Stimulated activated CD4-positive, alpha-beta T cell treated with anti-CD3 and anti-CD28 coated beads, Interleukin-4, amount 100 ng/mL, for 48 hours (primary cell): ENCODE measurements at regions not wholly inside any gene's neighbourhood (a gene's known extent, or its start where the extent isn't known, plus 50 kb on each side); places are given as distances from the start of the nearest gene placed in this dataset.
"Not testable (repeated sequence)": the region's sequence is repeated elsewhere in the genome, so short reads cannot be mapped to it uniquely, and the experiment has no call there.

Experiments used
- DNase-seq, 2 donors: peaks; one replicate each; pipeline ENCODE4 v3.0.0-alpha.2; 2020; ENCODE audit warnings: low read depth in 2 of 2

GRCh38 chr10:27345455-27345920 is 104.9 kb upstream of the ACBD5 start:
- DNase-seq, result no peak

DNA sequence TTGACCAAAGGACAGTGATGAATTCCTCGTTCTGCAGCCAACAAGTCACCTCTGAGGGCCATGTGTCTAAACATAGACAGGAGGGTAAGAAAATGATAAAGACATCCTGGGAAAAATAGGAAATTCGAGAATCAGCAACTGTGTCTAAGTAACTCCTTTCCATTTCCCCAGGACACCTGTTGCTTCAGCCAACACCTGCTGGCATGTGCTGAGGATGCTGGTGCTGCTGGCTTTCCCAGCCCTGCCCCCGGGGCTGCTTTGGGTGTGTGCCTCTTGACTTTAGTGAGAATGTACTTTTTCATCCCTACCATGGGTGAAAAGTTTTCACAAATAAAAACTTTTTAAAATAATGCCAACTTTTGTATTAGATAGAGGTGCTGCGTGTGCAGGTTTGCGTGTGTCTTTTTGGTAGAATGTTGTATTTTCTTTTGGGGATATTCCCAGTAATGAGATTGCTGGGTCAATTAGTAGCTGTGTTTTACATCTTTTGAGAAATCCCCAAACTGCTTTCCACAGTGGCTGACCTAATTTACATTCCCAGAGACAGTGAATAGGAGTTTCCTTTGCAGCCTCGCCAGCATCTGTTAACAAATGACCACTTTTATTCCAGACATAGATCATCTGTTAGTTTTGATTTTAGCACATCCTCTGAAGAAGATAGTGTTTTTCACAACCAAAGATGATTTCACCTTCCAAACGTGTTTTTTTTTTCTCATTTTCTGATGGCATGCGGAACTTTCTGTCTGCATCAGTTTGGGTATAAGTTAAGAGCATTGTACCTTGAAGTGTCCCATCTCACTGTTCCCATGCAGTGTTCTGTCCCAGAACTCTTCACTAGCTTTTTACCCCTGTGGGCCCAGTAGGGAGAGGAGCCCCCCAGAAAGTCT is 104.2 kb upstream of the ACBD5 start:
- DNase-seq, result no peak

- DNase-seq, result no peak
Measured at GRCh38 chr10:27341001-27341400, 100.4 kb upstream of the ACBD5 start.

DNA sequence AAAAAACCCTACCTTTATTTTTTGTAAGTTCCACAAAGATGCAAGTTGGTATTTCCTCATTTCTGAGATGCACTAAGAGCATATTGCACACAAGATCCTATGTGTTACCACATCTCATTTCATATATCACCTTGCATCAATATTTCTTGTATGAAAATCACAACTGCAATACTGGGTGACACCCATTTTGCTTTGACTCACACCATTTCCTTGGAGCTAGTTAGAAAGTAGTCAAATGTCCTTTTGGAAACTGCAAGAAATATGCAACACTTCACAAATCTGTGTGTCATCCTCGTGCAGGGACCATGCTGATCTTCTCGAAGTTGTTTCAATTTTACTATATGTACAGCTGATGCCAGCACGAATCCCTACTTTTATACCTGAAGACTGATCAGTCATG is 94.6 kb upstream of the ACBD5 start:
- DNase-seq, result not testable (repeated sequence)

DNA sequence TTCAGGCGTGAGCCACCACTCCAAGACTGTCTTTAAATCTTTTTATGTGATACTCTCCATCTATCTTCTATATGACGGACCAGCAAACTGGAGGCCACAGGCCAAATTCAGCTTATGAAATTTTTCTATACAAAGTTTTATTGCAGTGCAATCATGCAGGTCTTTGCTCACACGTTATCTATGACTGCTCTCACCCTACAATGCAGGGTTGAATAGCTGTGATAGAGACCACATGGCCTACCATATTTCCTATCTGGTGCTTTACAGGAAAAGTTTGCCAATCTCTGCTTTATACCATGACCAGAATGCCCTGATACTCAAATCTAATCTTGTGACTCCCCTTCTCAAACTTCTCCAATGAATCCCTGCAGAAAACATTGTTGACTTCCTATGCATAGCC is 89.5 kb upstream of the ACBD5 start:
- DNase-seq, result no peak

DNA sequence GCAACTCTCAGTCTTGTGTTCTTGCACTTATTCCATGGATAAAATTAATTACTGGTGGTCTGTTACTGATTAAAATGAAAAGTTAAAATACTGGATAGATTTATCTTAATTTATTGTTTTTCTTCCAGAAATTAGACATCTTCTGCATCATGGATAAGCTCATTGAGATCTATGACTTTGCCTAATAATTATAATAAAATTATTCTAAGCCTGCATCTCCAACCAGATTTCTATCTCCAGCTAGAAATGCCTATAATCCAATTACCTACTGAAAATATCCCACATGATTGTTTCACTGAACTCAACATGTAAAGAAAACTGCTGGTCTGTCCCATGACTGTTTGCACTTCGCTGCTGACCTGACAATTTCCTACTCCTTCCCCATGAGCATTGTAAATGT is 88.3 kb upstream of the ACBD5 start:
- DNase-seq, result no peak

- not testable (repeated sequence) for DNase-seq
Measured at GRCh38 chr10:27326748-27327147, 86.2 kb upstream of the ACBD5 start.

GRCh38 chr10:27319752-27320431 is 79.3 kb upstream of the ACBD5 start:
- DNase-seq, result peak; percentile 22 to 38

GRCh38 chr10:27319139-27319538 is 78.5 kb upstream of the ACBD5 start:
- DNase-seq, result not testable (repeated sequence)

GRCh38 chr10:27315082-27315481 is 74.5 kb upstream of the ACBD5 start:
- not testable (repeated sequence) for DNase-seq

- not testable (repeated sequence) for DNase-seq
Measured at GRCh38 chr10:27313586-27313985, 73.0 kb upstream of the ACBD5 start.

DNA sequence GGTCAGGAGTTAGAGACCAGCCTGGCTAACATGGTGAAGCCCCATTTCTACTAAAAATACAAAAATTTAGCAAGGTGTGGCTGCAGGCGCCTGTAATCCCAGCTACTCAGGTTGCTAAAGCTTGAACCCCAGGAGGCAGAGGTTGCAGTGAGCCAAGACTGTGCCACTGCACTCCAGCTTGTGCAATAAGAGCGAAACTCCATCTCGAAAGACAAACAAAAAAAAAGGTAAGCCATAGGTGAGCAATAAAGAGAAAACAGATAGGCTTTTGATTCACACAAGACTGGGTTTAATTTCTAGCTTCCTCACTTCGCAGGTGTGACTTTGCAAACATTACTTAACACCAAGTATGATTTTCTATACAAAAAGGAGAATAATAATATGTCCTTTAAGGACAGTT is 72.3 kb upstream of the ACBD5 start:
- DNase-seq, result no peak

GRCh38 chr10:27311809-27312208 is 71.2 kb upstream of the ACBD5 start:
- DNase-seq, result not testable (repeated sequence)

DNA sequence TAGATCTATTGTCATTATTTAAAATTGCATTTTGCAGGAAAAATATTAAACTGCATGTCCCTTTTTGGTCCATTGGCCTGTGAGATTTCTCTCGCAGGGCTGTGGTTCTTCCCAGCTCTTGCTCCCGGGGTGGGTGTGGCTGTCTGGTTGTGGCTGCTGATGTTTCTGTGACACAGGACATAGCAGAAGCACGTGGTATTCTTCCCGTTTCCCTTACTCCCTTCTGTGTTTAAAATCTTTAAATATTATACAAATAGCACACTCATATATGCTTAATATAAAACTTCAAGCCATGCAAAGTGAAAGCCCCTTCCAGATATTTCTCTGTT is 57.9 kb upstream of the ACBD5 start:
- not testable (repeated sequence) for DNase-seq

- DNase-seq, result no peak
Measured at GRCh38 chr10:27297844-27298521, 57.4 kb upstream of the ACBD5 start.

DNA sequence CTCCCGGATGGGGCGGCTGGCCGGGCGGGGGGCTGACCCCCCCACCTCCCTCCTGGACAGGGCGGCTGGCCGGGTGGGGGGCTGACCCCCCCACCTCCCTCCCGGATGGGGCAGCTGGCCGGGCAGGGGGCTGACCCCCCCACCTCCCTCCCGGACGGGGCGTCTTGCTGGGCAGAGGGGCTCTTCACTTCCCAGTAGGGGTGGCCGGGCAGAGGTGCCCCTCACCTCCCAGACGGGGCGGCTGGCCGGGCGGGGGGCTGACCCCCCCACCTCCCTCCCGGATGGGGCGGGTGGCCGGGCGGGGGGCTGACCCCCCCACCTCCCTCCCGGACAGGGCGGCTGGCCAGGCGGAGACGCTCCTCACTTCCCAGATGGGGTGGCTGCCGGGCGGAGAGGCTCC is 55.7 kb upstream of the ACBD5 start:
- not testable (repeated sequence) for DNase-seq

GRCh38 chr10:27291253-27291895 is 50.8 kb upstream of the ACBD5 start:
- DNase-seq, result not testable (repeated sequence)
